Cardiac muscle cell (in vitro differentiated cells and primary cell): ENCODE measurements at regions not wholly inside any gene's neighbourhood (a gene's known extent, or its start where the extent isn't known, plus 50 kb on each side); places are given as distances from the start of the nearest gene placed in this dataset.

Source experiments
- DNase-seq, 2 donors: peaks; one replicate each; pipeline versions ENCODE4 v3.0.0 to v3.0.0-alpha.2; 2010 to 2017; ENCODE audit warnings: low read depth in 1 of 2, low spot score in 1 of 2
- H3K27ac ChIP-seq: fragments of 200-600 bp; sonication (generic); 2 replicates; pipeline ENCODE4 v1.5.1; 2016
- H3K27me3 ChIP-seq: fragments of 200-600 bp; sonication (generic); 2 replicates; pipeline ENCODE4 v1.6.0; 2016; ENCODE audit warnings: control low read depth
- H3K36me3 ChIP-seq: fragments of 200-600 bp; sonication (generic); 2 replicates; pipeline ENCODE4 v1.5.1; 2016; ENCODE audit warnings: control low read depth
- H3K4me1 ChIP-seq: fragments of 200-600 bp; sonication (generic); 2 replicates; pipeline ENCODE4 v1.8.1; 2017; ENCODE audit warnings: low read depth, mild to moderate bottlenecking, mixed run types
- H3K4me3 ChIP-seq: fragments of 200-600 bp; sonication (generic); 2 replicates; pipeline ENCODE4 v1.5.1; 2016; ENCODE audit warnings: mild to moderate bottlenecking
- H3K9me3 ChIP-seq: fragments of 200-600 bp; sonication (generic); 2 replicates; pipeline ENCODE4 v1.5.1; 2017; ENCODE audit warnings: low read depth, mild to moderate bottlenecking, control low read depth
- CTCF ChIP-seq: IDR thresholded peaks from 2 replicates; pipeline ENCODE4 v1.5.1; 2012; ENCODE audit warnings: low read depth, mild to moderate bottlenecking, low read length

DNA sequence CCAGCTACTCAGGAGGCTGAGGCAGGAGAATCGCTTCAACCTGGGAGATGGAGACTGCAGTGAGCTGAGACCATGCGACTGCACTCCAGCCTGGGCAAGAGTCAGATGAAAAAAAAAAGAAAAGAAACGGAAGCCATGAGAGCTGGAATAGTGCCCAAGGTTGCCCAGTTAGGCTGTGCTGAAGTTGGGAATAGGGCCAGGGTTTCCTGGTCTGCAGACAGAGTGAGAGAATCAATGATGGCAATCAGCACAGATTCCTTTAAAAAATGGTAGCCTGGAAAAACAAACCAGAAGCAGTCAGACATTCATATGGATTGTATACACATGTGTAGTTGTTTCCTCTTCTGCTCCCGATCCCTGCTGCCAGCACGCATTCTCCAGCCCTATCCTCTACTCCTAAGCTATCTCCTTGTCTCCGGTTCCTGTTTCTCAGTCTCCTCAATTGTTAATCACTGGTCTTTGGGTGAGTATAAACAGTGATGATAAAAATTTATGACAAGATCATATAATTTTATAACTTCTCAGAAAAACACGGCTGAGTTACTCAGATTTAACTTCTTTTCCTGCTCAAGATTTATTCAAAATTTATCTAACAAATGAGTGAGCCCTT, 316.2 kb upstream of the UMPS start:
- DNase-seq = no peak
- Histone ChIP-seq H3K4me3 (no peak overlapping the region), H3K9me3 (no peaks in the 10 kb centered on the region), H3K27ac (no peak overlapping the region), H3K4me1 (no peaks in the 10 kb centered on the region), H3K36me3 (no peaks in the 10 kb centered on the region), H3K27me3 (peaks cover 3% of the 10 kb centered on the region)
- TF ChIP-seq CTCF = no peak

DNA sequence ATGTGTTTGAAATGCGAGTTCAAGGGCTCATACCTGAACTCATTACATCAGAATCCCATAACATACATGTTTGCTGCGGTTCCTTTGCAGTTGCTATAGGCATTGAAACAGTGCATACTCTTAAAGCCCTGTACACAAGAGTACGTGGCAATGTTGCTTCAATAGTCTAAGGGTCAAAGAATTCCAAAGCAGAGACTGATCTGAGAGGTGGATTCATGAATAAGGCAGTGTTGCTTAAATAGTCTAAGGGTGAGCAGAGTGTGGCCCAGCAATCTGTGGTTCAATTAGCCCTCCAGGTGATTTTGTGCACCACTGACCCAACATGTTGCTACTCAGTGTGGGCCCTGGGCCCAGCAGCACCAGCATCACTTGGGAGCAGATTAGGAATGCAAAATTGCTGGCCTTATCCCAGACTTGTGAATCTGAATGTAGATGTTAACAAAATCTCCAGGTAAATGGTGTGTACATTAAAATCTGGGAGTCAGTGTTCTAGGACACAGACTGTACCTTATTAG, 314.7 kb upstream of the UMPS start:
- Histone ChIP-seq H3K9me3 (no peaks in the 10 kb centered on the region), H3K4me1 (no peaks in the 10 kb centered on the region), H3K4me3 (no peak overlapping the region), H3K27me3 (peaks cover 3% of the 10 kb centered on the region), H3K36me3 (no peaks in the 10 kb centered on the region), H3K27ac (no peak overlapping the region)
- no peak for DNase-seq
- TF ChIP-seq CTCF = no peak

GRCh38 chr3:124419303-124419702, 310.9 kb upstream of the UMPS start:
- no peak for TF ChIP-seq CTCF
- Histone ChIP-seq H3K27ac (no peak overlapping the region), H3K27me3 (peaks cover 3% of the 10 kb centered on the region), H3K4me3 (no peak overlapping the region), H3K36me3 (no peaks in the 10 kb centered on the region), H3K4me1 (no peaks in the 10 kb centered on the region), H3K9me3 (no peaks in the 10 kb centered on the region)
- no peak for DNase-seq

DNA sequence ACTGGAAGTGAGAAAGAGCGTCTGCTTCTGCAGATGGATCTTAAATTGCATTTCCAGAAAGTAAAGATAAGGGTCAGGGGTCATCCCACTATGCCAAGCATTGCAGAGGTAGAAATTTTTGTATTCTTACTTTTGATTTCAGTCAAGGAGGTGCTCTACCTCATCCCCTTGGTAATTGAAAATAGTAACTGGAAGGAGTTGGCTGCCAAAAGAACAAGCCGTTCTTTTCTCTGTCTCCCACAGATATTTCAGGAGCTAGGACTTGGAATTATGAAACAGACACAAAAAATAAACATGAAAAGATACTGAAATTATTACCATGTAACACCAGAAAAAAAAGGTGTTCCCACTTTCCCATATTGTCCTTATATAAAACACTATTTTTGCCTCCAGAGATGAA, 309.9 kb upstream of the UMPS start:
- Histone ChIP-seq H3K27me3 (peaks cover 3% of the 10 kb centered on the region), H3K4me3 (no peak overlapping the region), H3K9me3 (no peaks in the 10 kb centered on the region), H3K27ac (no peak overlapping the region), H3K36me3 (no peaks in the 10 kb centered on the region), H3K4me1 (no peaks in the 10 kb centered on the region)
- DNase-seq = no peak
- TF ChIP-seq CTCF = no peak

GRCh38 chr3:124422805-124423204, 307.4 kb upstream of the UMPS start:
- no peak overlapping the region for H3K4me3 ChIP-seq
- peaks cover 2% of the 10 kb centered on the region for H3K27me3 ChIP-seq
- no peak overlapping the region for H3K27ac ChIP-seq
- TF ChIP-seq CTCF = no peak
- H3K9me3 ChIP-seq = no peaks in the 10 kb centered on the region
- no peak for DNase-seq
- H3K4me1 ChIP-seq = no peaks in the 10 kb centered on the region
- H3K36me3 ChIP-seq = no peaks in the 10 kb centered on the region
